ENCODE measurements at regions not wholly inside any gene's neighbourhood (a gene's known extent, or its start where the extent isn't known, plus 50 kb on each side); places are given as distances from the start of the nearest gene placed in this dataset.

- TF ChIP-seq, protein P1, sequence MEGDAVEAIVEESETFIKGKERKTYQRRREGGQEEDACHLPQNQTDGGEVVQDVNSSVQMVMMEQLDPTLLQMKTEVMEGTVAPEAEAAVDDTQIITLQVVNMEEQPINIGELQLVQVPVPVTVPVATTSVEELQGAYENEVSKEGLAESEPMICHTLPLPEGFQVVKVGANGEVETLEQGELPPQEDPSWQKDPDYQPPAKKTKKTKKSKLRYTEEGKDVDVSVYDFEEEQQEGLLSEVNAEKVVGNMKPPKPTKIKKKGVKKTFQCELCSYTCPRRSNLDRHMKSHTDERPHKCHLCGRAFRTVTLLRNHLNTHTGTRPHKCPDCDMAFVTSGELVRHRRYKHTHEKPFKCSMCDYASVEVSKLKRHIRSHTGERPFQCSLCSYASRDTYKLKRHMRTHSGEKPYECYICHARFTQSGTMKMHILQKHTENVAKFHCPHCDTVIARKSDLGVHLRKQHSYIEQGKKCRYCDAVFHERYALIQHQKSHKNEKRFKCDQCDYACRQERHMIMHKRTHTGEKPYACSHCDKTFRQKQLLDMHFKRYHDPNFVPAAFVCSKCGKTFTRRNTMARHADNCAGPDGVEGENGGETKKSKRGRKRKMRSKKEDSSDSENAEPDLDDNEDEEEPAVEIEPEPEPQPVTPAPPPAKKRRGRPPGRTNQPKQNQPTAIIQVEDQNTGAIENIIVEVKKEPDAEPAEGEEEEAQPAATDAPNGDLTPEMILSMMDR (IDR thresholded peaks at IDR 0.05), result no peak
- TF ChIP-seq ZFX (IDR thresholded peaks at IDR 0.05; ENCODE audit: borderline replicate concordance), result no peak
Measured at GRCh38 chr4:129950217-129950616, 854.3 kb downstream of the C4orf33 start.
